ENCODE measurements at regions not wholly inside any gene's neighbourhood (a gene's known extent, or its start where the extent isn't known, plus 50 kb on each side); places are given as distances from the start of the nearest gene placed in this dataset.
"Not testable (repeated sequence)": the region's sequence is repeated elsewhere in the genome, so short reads cannot be mapped to it uniquely, and the experiment has no call there.

GRCh38 chr7:146057958-146058357 is 58.6 kb upstream of the CNTNAP2 start:
- no peak for DNase-seq (ENCODE audit: low read depth)
- in situ Hi-C loops (cut with HindIII; ENCODE audit: low pct_unique_long_range_greater_than_20kb, low sequenced_read_pairs), result no loop called here

DNA sequence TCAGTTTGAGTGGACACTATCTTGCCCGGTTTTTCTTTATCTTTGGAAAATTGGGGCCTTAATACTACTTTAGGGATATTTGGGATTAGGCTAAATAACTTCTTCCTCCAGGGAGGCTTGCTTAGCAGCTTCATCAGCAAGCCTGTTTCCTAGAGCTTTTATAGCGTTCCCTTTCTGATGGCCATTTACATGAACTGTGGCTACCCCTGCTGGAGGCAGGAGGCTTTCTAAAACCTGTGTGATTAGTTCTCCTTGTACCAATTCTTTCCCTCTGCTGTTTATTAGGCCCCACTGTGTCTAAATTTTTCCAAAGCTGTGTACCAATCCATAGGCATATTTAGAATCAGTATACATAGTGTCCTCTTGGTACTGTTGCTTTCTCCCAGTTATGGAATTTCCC is 61.7 kb upstream of the CNTNAP2 start:
- no peak for DNase-seq (ENCODE audit: low read depth)
- in situ Hi-C loops (cut with HindIII; ENCODE audit: low pct_unique_long_range_greater_than_20kb, low sequenced_read_pairs), result no loop called here

DNA sequence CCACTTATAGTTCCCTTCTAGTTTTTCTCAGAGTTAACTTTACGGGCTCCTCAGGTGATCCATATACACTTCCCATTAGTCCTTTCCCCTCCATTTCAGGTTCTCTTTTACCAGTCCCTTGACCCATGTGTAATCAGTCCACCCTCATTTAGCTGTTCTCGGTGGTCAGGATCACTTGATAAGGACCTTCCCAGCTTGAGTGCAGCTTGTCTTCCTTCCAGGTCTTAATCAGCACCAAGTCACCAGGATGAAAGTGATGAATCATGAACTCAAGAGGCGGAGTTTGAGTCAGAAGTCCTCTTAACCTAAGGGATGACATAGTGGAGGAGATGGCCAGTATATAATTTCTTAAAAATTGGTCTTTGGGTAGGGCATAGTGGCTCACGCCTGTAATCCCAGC is 63.1 kb upstream of the CNTNAP2 start:
- in situ Hi-C loops (cut with HindIII; ENCODE audit: low pct_unique_long_range_greater_than_20kb, low sequenced_read_pairs), result no loop called here

GRCh38 chr7:146043310-146043709 is 73.3 kb upstream of the CNTNAP2 start:
- DNase-seq (ENCODE audit: low read depth); in situ Hi-C loops (cut with HindIII; ENCODE audit: low pct_unique_long_range_greater_than_20kb, low sequenced_read_pairs): not testable (repeated sequence)

More for the DNA sequence above, 63.1 kb upstream of the CNTNAP2 start:
- DNase-seq (ENCODE audit: low read depth), result no peak

DNA sequence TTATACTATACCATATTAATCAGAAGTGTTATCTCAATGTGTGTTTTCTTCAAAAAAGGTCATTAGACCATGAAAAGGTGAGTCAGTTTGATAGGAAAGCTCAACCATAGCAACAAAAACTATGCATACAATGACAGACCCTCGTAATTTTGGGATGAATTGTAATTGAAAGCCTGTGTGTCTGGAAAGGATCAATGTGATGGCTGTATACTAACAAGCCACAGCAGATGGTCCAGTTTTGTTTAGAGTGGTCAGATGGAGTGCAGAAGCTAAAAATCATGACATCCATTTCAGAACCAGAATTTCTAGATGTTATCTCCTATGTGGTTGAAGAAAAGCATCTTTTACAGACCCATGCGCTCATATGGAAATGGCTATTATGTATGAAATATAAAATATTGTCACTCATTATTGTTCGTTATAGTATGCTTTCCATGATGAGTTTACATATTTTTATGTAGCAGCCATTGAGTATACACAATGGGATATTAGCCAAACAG is 88.3 kb upstream of the CNTNAP2 start:
- in situ Hi-C loops (cut with HindIII; ENCODE audit: low pct_unique_long_range_greater_than_20kb, low sequenced_read_pairs), result no loop called here
- DNase-seq (ENCODE audit: low read depth), result no peak

DNA sequence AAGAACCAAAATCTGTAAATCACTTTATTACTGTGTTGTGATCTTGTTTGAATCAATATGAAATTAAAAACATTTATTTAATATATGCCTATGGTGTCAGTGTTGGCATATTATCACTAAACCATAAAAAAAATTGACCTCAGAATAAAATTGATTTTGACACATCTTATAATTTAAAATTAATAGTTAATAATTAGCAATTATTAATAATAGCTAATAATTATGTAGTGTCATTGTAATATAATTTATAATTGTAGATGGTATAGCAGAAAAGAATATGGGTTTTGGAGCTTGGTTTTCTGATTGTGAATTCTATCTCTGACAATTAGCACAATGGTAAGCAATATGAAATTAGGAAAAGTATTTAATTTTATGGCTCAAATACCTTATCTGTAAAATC is 89.4 kb upstream of the CNTNAP2 start:
- no peak for DNase-seq (ENCODE audit: low read depth)
- in situ Hi-C loops (cut with HindIII; ENCODE audit: low pct_unique_long_range_greater_than_20kb, low sequenced_read_pairs), result no loop called here

GRCh38 chr7:146022776-146023175 is 93.8 kb upstream of the CNTNAP2 start:
- in situ Hi-C loops (cut with HindIII; ENCODE audit: low pct_unique_long_range_greater_than_20kb, low sequenced_read_pairs), result no loop called here

GRCh38 chr7:146019041-146020004 is 97.3 kb upstream of the CNTNAP2 start:
- DNase-seq (ENCODE audit: low read depth); in situ Hi-C loops (cut with HindIII; ENCODE audit: low pct_unique_long_range_greater_than_20kb, low sequenced_read_pairs): not testable (repeated sequence)

More at GRCh38 chr7:146022776-146023175, 93.8 kb upstream of the CNTNAP2 start:
- DNase-seq (ENCODE audit: low read depth), result no peak

DNA sequence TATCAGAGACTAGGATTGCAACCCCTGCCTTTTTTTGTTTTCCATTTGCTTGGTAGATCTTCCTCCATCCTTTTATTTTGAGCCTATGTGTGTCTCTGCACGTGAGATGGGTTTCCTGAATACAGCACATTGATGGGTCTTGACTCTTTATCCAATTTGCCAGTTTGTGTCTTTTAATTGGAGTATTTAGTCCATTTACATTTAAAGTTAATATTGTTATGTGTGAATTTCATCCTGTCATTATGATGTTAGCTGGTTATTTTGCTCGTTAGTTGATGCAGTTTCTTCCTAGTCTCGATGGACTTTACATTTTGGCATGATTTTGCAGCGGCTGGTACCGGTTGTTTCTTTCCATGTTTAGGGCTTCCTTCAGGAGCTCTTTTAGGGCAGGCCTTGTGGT is 99.2 kb upstream of the CNTNAP2 start:
- in situ Hi-C loops (cut with HindIII; ENCODE audit: low pct_unique_long_range_greater_than_20kb, low sequenced_read_pairs), result not testable (repeated sequence)

GRCh38 chr7:146014154-146014553 is 102.4 kb upstream of the CNTNAP2 start:
- DNase-seq (ENCODE audit: low read depth); in situ Hi-C loops (cut with HindIII; ENCODE audit: low pct_unique_long_range_greater_than_20kb, low sequenced_read_pairs): not testable (repeated sequence)

More for the DNA sequence above, 99.2 kb upstream of the CNTNAP2 start:
- not testable (repeated sequence) for DNase-seq (ENCODE audit: low read depth)

DNA sequence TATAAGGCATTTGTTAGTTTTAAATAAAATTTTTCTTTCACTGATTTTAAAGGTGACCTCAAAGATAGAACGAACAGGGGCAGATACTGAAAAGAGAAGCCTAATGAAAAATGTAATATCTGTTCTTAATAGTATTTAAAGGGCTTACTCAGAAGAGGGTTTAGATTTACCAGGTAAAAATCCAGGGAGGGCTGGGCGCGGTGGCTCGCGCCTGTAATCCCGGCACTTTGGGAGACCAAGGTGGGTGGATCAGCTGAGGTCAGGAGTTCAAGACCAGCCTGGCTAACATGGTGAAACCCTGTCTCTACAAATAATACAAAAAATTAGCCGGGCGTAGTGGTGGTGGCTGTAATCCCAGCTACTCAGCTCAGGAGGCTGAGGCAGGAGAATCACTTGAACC is 108.3 kb upstream of the CNTNAP2 start:
- no peak for DNase-seq (ENCODE audit: low read depth)
- in situ Hi-C loops (cut with HindIII; ENCODE audit: low pct_unique_long_range_greater_than_20kb, low sequenced_read_pairs), result no loop called here

- no peak for DNase-seq (ENCODE audit: low read depth)
- in situ Hi-C loops (cut with HindIII; ENCODE audit: low pct_unique_long_range_greater_than_20kb, low sequenced_read_pairs), result no loop called here
Measured at GRCh38 chr7:146004805-146005204, 111.8 kb upstream of the CNTNAP2 start.

- DNase-seq (ENCODE audit: low read depth), result no peak
- in situ Hi-C loops (cut with HindIII; ENCODE audit: low pct_unique_long_range_greater_than_20kb, low sequenced_read_pairs), result no loop called here
Measured at GRCh38 chr7:146002431-146003078, 114.0 kb upstream of the CNTNAP2 start.

- no peak for DNase-seq (ENCODE audit: low read depth)
- in situ Hi-C loops (cut with HindIII; ENCODE audit: low pct_unique_long_range_greater_than_20kb, low sequenced_read_pairs), result no loop called here
Measured at GRCh38 chr7:146002008-146002407, 114.6 kb upstream of the CNTNAP2 start.

- in situ Hi-C loops (cut with HindIII; ENCODE audit: low pct_unique_long_range_greater_than_20kb, low sequenced_read_pairs), result no loop called here
- no peak for DNase-seq (ENCODE audit: low read depth)
Measured at GRCh38 chr7:146000882-146001281, 115.7 kb upstream of the CNTNAP2 start.

DNA sequence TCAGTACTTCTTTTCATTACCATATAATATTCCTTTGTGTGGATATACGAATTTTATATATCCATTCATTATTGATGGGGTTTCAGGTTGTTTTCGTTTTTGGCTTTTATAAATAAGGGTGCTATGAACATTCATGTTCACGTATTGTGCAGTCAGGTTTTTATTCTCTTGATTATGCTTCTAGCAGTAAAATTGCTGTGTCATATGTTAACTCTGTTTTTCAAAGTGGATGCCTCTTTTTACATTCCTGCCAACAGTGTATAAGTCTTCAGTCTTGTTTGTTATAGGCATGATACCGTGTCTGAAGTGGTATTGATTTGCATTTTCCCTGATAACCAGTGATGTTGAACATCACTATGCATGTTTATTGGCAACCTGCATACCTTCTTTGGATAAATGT is 127.1 kb upstream of the CNTNAP2 start:
- in situ Hi-C loops (cut with HindIII; ENCODE audit: low pct_unique_long_range_greater_than_20kb, low sequenced_read_pairs), result no loop called here

GRCh38 chr7:145986248-145986874 is 130.2 kb upstream of the CNTNAP2 start:
- no peak for DNase-seq (ENCODE audit: low read depth)
- in situ Hi-C loops (cut with HindIII; ENCODE audit: low pct_unique_long_range_greater_than_20kb, low sequenced_read_pairs), result no loop called here

More for the DNA sequence above, 127.1 kb upstream of the CNTNAP2 start:
- DNase-seq (ENCODE audit: low read depth), result no peak

DNA sequence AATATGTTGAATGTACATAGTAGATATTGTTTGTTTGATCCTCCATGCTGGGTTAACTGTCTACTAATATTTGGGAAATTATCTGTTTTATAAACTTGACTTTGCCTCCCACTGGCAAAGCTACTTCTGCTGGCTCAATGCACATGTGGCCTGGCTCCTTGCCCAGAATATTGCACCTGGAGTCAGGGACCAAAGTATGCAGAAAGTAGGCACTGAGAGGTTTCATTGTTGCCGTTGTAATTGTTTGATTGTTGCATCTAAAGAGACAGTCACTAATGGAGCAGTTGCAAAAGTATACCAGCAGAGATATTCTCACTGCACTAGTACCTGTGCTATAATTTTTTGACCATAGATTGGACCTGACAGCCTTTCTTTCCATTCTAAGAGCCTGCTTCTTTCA is 137.8 kb upstream of the CNTNAP2 start:
- DNase-seq (ENCODE audit: low read depth), result no peak
- in situ Hi-C loops (cut with HindIII; ENCODE audit: low pct_unique_long_range_greater_than_20kb, low sequenced_read_pairs), result no loop called here

DNA sequence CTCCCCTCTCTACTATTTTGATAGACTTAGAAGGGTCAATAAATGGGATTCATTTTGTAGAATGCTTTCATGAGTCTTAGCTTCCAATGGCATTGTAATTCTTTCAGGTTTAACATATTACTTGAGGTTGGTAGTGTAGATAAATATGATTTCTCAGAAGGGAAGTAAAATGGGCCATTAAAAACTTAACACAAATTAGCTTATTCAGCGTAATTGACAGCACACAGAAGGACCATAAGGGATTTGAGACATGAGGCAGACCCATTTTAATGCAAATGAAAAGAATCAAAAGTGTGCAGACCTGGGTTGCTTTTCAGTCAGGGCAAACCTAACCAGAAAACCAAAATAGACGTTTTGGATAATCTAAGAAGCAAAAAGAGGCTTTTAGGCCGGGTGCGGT is 156.6 kb upstream of the CNTNAP2 start:
- DNase-seq (ENCODE audit: low read depth), result no peak
- in situ Hi-C loops (cut with HindIII; ENCODE audit: low pct_unique_long_range_greater_than_20kb, low sequenced_read_pairs), result no loop called here
